ENCODE measurements at regions not wholly inside any gene's neighbourhood (a gene's known extent, or its start where the extent isn't known, plus 50 kb on each side); places are given as distances from the start of the nearest gene placed in this dataset.

GRCh38 chr9:106287091-106287631 is 575.8 kb upstream of the ZNF462 start:
- POLR2A ChIA-PET = no interaction called here
- CTCF ChIA-PET = interaction anchor here (0.6 kb wide), 1 partner anchor 240 kb away, joined by 4 read pairs; no protein-coding TSS in a partner anchor
- no peak overlapping the region for H3K27ac ChIP-seq (ENCODE audit: insufficient read depth, low read depth, low read length)

More at GRCh38 chr9:106287091-106287631, 575.8 kb upstream of the ZNF462 start:
- intact Hi-C loops (cut with micrococcal nuclease) (no loop called here), dilution Hi-C loops (cut with MboI; ENCODE audit: extremely low pct_ligation_motif_present, low sequenced_read_pairs) (no loop called here)
- FAIRE-seq = no peak
- H2AFZ ChIP-seq (ENCODE audit: low read depth, low read length) = no peak overlapping the region
- H3K27me3 ChIP-seq (ENCODE audit: control insufficient read depth in 2 of 2, insufficient read depth in 2 of 2, low read length in 2 of 2) = no peaks in the 10 kb centered on the region
- H3K9me1 ChIP-seq (replicated peaks; ENCODE audit: control insufficient read depth, extremely low read depth, insufficient read depth, low read length) = no peaks in the 10 kb centered on the region
- H3K4me2 ChIP-seq (ENCODE audit: insufficient read depth, low read length) = no peak overlapping the region
- no TSS peak for BruUV-seq (replicated peaks)
- no peaks in the 10 kb centered on the region for H3K4me1 ChIP-seq (ENCODE audit: control insufficient read depth, extremely low read depth, insufficient read depth, low read length)
- TF ChIP-seq EZH2 (IDR thresholded peaks at IDR 0.05; ENCODE audit: borderline replicate concordance, low read depth, low read length, severe bottlenecking) (no peak), GATA2 (IDR thresholded peaks at IDR 0.05; ENCODE audit: insufficient read depth, insufficient read length, low read depth, low read length) (no peak), POLR2A (IDR thresholded peaks at IDR 0.05; ENCODE audit: low read depth, low read length) (no peak), POLR2AphosphoS5 (IDR thresholded peaks at IDR 0.05; ENCODE audit: insufficient read depth, low read depth, low read length) (no peak), JUN (IDR thresholded peaks at IDR 0.05; ENCODE audit: borderline replicate concordance, insufficient read depth, insufficient read length, low read depth) (no peak), MYC (IDR thresholded peaks at IDR 0.05; ENCODE audit: low read depth, low read length) (no peak), FOS (IDR thresholded peaks at IDR 0.05; ENCODE audit: borderline replicate concordance, insufficient read depth, low read length) (no peak)
- TF ChIP-seq, protein P1, sequence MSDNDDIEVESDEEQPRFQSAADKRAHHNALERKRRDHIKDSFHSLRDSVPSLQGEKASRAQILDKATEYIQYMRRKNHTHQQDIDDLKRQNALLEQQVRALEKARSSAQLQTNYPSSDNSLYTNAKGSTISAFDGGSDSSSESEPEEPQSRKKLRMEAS (IDR thresholded peaks at IDR 0.05; ENCODE audit: insufficient read depth, insufficient read length) = no peak
- TF ChIP-seq, protein P2, sequence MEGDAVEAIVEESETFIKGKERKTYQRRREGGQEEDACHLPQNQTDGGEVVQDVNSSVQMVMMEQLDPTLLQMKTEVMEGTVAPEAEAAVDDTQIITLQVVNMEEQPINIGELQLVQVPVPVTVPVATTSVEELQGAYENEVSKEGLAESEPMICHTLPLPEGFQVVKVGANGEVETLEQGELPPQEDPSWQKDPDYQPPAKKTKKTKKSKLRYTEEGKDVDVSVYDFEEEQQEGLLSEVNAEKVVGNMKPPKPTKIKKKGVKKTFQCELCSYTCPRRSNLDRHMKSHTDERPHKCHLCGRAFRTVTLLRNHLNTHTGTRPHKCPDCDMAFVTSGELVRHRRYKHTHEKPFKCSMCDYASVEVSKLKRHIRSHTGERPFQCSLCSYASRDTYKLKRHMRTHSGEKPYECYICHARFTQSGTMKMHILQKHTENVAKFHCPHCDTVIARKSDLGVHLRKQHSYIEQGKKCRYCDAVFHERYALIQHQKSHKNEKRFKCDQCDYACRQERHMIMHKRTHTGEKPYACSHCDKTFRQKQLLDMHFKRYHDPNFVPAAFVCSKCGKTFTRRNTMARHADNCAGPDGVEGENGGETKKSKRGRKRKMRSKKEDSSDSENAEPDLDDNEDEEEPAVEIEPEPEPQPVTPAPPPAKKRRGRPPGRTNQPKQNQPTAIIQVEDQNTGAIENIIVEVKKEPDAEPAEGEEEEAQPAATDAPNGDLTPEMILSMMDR (IDR thresholded peaks at IDR 0.05; ENCODE audit: extremely low read depth in 1 of 2, insufficient read depth in 1 of 2, low read depth in 1 of 2, low read length in 2 of 2) = no peak
- no peak for DNase-seq (ENCODE audit: low read depth, low spot score)
- no peaks in the 10 kb centered on the region for H4K20me1 ChIP-seq (replicated peaks; ENCODE audit: control insufficient read depth, extremely low read depth, insufficient read depth, low read length)
- no peaks in the 10 kb centered on the region for H3K36me3 ChIP-seq (ENCODE audit: control insufficient read depth in 2 of 2, extremely low read depth in 1 of 2, insufficient read depth in 2 of 2, low read length in 2 of 2)
- H3K9me3 ChIP-seq (replicated peaks; ENCODE audit: control insufficient read depth, insufficient read depth, low read length) = no peaks in the 10 kb centered on the region
- H3K9ac ChIP-seq (replicated peaks; ENCODE audit: extremely low read depth, insufficient read depth, low read length) = no peak overlapping the region
- H3K79me2 ChIP-seq (ENCODE audit: control insufficient read depth, insufficient read depth, low read length) = no peaks in the 10 kb centered on the region
- H3K4me3 ChIP-seq (replicated peaks in 1 of 3; ENCODE audit: insufficient read depth in 1 of 3, low read depth in 1 of 3, low read length in 3 of 3) = no peak overlapping the region
